ENCODE measurements at regions not wholly inside any gene's neighbourhood (a gene's known extent, or its start where the extent isn't known, plus 50 kb on each side); places are given as distances from the start of the nearest gene placed in this dataset.

DNA sequence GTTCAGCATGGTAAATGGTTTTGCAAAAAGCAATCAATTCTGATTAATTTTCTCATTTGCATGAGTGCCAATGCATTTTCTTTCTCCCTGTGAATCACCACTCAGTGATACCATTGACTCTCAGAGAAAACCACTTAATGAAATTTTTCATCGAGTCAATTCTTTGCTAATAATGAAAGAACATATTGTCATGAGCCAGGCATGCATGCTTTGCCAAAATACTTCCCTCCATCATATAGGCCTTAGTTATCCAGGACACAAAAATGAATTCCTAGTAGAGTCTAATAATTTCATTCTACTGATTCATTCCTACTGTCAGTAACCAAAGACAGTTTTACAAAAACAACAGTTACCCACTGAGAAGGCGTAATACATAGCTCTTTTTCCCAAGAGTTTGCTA, 680.0 kb downstream of the TRIML1 start:
- no peak for DNase-seq (ENCODE audit: low read depth)
- H3K4me3 ChIP-seq (ENCODE audit: low read depth, low read length) = no peak overlapping the region
- TF ChIP-seq CTCF (IDR thresholded peaks at IDR 0.05; ENCODE audit: low read depth, low read length, missing control alignments) = no peak

GRCh38 chr4:188821500-188821899, 682.3 kb downstream of the TRIML1 start:
- no peak for DNase-seq (ENCODE audit: low read depth)
- no peak for TF ChIP-seq CTCF (IDR thresholded peaks at IDR 0.05; ENCODE audit: low read depth, low read length, missing control alignments)
- no peak overlapping the region for H3K4me3 ChIP-seq (ENCODE audit: low read depth, low read length)

DNA sequence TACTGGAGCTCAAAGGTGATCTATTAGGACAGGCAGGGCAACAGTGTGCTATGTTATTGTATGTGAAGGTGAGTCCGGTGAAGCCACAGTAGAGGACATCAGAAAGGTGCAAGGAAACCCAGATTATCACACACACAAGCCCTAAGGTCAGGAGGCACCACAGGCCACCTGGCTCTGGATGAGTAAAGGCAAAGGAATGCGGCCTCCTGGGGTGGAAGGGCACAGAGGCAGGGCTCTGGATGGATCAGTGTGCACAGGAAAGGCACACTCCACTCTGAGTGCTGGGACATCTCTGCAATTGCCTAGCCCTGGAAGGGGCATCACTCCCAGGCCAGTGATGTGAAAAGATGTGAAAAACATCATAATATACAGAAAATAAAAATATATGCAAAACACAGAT, 683.5 kb downstream of the TRIML1 start:
- TF ChIP-seq CTCF (IDR thresholded peaks at IDR 0.05; ENCODE audit: low read depth, low read length, missing control alignments) = no peak
- DNase-seq (ENCODE audit: low read depth) = no peak
- no peak overlapping the region for H3K4me3 ChIP-seq (ENCODE audit: low read depth, low read length)

DNA sequence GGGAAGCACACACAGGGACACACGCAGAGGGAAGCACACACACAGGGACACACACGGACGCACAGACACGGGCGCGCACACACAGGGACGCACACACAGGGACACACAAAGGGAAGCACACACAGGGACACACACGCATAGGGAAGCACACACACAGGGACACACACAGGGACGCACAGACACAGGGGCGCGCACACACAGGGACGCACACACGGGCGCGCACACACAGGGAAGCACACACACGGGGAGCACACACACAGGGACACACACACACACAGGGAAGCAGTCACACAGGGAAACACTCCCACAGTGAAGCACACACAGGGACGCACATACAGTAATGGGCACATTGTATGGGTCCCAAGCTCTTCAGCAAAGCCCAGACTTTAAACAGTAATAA, 685.3 kb downstream of the TRIML1 start:
- TF ChIP-seq CTCF (IDR thresholded peaks at IDR 0.05; ENCODE audit: low read depth, low read length, missing control alignments) = no peak
- DNase-seq (ENCODE audit: low read depth) = no peak
- H3K4me3 ChIP-seq (ENCODE audit: low read depth, low read length) = no peak overlapping the region

DNA sequence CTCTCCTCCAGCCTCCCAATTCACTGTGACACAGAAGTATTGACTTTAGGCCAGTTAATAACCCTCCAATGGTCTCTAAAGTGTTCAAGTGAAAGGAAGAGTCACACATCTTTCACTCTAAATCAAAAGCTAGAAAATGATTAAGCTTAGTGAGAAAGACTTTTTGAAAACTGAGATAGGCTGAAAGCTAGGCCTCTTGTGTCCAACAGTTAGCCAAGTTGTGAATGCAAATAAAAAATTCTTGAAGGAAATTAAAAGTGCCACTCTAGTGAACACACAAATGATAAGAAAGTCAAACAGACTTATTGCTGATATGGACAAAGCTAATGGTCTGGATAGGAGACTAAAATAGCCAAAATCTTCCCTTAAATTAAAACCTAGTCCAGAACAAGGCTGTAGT, 687.2 kb downstream of the TRIML1 start:
- DNase-seq (ENCODE audit: low read depth) = no peak
- no peak overlapping the region for H3K4me3 ChIP-seq (ENCODE audit: low read depth, low read length)
- TF ChIP-seq CTCF (IDR thresholded peaks at IDR 0.05; ENCODE audit: low read depth, low read length, missing control alignments) = no peak

- TF ChIP-seq CTCF (IDR thresholded peaks at IDR 0.05; ENCODE audit: low read depth, low read length, missing control alignments) = no peak
- no peak overlapping the region for H3K4me3 ChIP-seq (ENCODE audit: low read depth, low read length)
- no peak for DNase-seq (ENCODE audit: low read depth)
Observed at GRCh38 chr4:188839704-188840103, 700.5 kb downstream of the TRIML1 start.

GRCh38 chr4:188841523-188841922, 702.3 kb downstream of the TRIML1 start:
- no peak for TF ChIP-seq CTCF (IDR thresholded peaks at IDR 0.05; ENCODE audit: low read depth, low read length, missing control alignments)
- no peak for DNase-seq (ENCODE audit: low read depth)

More at GRCh38 chr4:188841523-188841922, 702.3 kb downstream of the TRIML1 start:
- H3K4me3 ChIP-seq (ENCODE audit: low read depth, low read length) = no peak overlapping the region

All from GM12864 (cell line).